Stimulated activated CD4-positive, alpha-beta T cell treated with anti-CD3 and anti-CD28 coated beads, Interleukin-4, amount 100 ng/mL, for 24 hours (primary cell): ENCODE measurements at regions not wholly inside any gene's neighbourhood (a gene's known extent, or its start where the extent isn't known, plus 50 kb on each side); places are given as distances from the start of the nearest gene placed in this dataset.
"Not testable (repeated sequence)": the region's sequence is repeated elsewhere in the genome, so short reads cannot be mapped to it uniquely, and the experiment has no call there.

ENCODE experiments used
- DNase-seq: peaks from one replicate; pipeline ENCODE4 v3.0.0-alpha.2; 2020

DNA sequence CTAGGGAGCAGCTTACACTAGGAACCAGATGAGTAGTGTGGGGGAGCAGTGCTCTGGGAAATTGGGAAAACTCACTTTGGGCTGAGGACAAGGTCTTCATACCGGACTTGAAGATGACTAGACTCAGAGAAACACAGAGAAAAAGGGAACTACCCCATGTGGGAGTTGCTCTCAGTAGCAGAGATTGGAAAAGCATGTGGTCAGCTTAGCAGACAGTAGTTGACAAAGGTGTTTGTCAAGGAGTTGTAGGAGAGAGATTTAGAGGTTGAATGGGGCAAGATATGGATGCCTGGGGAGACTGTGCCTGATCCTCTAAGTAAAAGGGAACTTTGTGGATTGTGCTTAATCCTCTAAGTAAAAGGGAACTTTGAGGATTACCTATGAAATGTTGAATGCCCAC, 194.5 kb upstream of the COX10 start:
- DNase-seq = no peak

DNA sequence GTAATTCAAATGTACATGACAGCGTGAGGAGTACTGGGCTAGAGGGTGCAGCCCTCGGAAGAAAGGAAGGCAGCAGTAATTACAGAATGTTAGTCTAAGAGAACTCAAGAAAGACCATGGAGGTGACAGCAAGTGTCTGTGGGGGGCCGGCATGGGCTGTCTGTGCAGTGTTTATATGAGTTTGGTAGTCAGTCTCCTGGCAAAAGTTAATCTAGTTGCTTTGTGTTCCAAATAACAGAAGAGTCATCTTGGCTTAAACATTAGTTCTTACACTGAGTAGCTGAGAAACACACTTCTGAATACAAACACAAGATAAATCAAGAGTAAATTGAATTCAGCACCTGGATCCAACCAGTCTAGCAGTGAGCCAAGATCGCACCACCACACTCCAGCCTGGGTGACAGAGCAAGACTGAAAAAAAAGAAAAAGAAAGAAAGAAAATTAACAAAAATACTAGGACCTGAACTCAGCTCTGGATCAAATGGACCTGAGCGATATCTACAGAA, 189.3 kb upstream of the COX10 start:
- DNase-seq = no peak

DNA sequence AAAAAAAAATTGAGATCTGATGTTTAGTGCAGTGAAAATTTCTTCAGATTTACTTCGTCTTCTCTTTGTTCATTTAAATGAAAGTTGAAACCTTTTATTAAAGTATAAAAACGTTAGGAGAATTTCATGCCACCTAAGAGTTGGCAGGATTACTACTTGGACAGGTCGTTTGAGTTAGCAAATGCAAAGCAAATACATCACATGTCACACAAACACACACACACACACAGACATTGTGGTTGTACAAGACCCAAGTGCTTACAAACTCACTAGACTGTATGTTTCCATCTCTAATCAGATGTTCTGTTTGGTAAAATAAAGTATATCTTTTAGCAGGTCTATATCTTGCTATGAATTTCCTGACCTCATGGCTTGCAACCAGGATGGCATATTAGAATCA, 185.6 kb upstream of the COX10 start:
- DNase-seq = no peak

DNA sequence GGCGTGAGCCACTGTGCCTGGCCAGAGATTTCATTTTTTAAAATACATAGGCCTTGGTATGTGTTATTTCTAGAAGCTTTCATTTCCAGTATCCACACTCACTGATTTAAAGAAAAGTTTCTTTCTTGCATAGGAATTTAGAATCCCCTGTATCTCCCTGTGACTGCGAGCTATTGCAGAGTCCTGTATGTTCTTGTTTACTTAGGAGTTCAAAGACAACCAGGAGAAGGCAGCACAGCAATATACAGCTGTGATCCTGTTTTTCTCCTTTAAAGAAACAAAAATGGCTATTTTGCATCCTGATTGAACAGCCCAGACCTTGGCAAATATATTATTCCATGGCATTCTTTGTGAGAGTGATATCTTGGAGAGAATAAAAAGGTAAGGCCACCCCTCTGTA, 185.0 kb upstream of the COX10 start:
- no peak for DNase-seq

DNA sequence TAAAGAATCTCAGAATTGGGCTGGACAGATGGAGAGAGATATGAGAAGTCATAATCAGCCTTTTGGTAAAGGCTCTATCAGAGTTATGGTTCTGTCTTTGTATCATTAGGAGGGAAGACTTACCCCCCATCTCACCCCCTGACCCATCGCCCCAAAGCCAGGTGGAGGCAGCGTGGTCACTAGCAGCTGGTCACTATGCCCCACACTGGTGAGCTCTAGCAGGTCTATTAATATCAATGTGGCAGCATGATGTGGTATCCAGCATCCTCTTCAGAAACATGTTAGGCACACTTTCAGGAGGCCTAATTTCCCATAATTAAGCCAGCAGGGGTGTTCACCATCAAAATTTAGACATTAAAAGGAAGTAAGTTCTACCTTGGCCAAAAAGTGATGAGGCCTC, 183.8 kb upstream of the COX10 start:
- no peak for DNase-seq

DNA sequence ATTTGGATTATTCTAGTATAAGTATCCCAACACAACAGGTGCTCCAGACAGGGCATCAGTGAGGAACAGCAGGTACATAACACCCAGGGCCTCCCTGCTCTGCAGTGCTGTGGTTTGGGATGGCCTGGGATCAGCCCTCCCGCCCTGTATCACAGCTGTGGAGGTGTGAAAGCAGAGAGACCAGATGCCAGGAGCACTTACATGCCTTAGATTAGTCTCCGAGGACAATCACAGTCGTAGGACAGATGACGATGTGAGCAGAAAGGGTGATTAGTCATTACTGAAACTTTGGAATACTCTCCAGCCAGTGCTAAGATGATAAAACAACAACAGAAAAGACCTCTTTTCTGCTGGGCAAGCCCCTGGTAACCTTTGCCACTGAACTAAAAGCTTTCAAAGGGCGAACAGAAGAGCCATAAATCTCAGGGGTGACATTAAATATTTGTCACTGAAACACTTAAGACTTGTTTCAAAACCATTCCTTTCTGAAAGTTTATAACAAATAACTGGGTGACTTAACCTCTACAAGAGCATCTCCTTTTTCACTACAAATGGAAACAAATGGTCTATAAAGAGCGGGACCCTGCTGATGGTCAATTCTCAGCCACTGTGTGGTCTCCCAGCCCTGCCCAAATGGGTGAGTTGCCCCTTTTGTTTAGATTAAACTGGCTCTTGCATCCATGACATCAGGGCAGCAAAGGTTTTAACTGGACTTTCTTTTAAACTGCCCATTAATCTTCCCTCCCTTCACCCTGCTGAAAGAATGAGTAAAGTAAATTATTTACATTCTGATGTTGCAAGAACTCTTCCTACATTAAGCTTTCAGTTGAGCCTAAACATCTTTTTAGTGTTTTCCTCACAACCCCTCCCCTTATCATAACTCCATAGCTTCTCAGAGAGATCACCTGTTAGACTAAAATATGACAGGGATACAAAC, 183.1 kb upstream of the COX10 start:
- DNase-seq = no peak

DNA sequence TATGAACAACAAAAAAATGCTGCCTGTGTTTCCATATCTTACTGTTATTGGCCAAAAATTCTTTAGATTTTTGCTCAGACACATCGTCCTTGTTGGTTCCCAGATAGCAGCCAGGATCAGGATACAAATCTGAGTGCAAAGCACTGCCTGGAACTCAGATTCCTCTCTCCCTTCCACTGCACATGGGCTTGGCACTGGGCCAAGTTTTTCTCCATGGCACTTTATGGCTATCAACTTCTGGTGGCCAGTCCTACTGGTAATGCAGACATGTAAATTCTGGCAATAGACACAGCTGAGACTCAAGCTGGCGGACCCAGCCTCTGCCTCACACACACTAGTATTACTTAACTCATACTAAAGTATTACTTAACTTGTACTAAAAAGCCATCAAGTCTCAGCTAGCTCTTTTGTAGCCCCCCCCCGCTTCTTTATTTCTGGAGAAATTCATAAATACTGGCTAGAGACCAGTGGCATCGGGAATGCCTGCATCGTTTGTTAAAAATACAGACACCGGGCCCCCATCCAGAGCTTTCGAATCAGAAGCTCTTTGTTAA, 181.2 kb upstream of the COX10 start:
- no peak for DNase-seq

DNA sequence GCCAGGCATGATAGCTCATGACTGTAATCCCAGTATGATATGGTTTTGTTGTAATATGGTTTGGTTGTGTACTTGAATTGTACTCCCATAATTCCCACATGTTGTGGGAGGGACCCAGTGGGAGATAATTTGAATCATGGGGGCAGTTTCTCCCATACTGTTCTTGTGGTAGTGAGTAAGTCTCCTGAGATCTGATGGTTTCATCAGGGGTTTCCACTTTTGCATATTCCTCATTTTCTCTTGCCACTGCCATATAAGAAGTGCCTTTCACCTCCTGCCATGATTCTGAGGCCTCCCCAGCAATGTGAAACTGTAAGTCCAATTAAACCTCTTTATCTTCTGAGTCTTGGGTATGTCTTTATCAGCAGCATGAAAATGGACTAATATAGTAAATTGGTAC, 160.3 kb upstream of the COX10 start:
- not testable (repeated sequence) for DNase-seq

DNA sequence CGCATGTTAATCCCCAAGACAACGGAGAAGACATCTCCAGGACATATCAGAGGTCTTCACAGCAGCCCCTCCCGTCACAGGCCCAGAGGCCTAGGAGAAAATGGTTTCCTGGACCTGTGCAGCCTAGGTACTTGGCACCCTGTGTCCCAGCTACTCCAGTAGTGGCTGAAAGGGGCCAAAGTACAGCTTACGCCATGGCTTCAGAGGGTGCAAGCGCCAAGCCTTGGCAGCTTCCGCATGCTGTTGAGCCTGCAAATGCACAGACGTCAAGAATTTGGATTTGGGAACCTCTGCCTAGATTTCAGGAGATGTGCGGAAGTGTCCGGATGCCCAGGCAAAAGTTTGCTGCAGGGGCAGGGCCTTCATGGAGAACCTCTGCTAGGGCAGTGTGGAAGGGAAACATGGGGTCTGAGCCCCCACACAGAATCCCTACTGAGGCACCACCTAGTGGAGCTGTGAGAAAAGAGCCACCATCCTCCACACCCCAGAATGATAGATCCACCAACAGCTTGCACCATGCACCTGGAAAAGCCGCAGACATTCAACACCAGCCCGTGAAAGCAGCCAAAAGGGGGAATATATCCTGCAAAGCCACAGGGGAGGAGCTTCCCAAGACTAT, 159.3 kb upstream of the COX10 start:
- DNase-seq = no peak

DNA sequence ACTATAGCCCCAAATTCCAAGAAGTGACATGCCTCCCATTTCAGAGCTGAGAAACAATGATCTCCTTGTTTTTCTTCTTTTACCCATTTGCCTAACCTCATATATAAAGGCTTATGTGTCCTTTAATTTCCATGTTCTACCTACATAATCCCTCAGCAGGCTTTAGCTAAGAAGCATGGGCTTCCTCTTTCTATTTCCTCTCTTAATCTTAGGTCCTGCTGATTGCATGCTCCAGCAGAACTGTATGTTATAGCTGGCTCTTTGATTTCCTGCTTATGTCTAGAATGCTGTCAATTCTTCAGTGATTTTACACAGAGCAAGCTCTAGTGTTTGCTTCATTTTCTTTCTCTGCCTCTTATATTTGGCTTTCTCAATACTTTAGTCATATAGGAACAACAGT, 151.7 kb upstream of the COX10 start:
- DNase-seq = no peak

DNA sequence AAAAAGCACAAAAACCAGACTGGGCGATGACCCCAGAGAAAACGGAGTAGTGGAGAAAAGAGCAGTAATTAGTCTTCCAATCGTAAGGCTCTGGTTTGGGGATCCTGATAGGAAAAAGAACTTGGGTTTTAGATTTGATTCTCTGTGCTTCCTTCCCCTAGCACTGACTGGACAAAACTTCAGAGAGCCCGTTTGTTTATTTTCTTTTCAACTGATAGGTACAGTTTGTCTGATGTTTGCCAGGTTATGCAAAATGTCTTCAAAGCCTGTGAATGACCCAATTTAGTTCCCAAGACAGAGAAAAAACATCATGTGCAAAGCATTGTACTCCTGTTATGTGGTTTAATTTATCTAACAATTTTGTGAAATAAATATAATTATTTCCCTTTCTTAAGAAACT, 151.1 kb upstream of the COX10 start:
- DNase-seq = no peak

DNA sequence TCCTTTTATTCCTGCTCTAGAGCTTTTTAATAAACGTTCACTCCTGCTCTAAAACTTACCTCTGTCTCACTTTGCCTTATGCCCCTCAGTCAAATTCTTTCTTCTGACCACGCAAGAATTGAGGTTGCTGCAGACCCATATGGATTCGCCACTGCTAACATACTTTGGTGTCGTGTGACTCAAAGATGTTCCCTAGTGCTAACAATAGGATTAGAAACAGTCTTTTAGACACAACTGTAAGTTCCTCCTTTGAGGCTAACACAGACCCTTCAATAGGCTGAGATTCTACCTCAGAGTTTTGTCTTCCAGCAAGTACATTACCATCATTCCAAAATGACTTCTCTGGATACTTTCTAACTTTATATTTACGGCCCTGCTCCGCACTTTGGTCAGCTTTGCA, 149.5 kb upstream of the COX10 start:
- no peak for DNase-seq

DNA sequence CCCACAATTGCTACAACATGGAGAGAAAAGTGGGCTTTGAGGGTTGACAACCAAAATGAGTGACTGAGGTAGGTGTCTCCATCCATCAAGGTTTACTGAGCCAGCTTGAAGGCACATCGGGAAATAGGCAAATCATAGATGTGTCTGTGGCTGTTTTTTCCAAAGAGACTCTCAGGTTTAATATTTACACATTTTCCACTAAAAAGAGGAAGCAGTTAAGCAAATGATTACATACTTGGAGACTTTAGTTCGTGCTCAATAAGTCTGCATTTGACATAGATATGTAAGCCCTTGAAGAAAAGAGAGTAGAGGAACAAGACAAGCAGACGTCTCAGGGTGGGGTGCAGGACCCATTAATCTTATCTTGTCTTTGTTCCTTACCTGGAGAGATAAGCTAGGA, 148.9 kb upstream of the COX10 start:
- DNase-seq = no peak

DNA sequence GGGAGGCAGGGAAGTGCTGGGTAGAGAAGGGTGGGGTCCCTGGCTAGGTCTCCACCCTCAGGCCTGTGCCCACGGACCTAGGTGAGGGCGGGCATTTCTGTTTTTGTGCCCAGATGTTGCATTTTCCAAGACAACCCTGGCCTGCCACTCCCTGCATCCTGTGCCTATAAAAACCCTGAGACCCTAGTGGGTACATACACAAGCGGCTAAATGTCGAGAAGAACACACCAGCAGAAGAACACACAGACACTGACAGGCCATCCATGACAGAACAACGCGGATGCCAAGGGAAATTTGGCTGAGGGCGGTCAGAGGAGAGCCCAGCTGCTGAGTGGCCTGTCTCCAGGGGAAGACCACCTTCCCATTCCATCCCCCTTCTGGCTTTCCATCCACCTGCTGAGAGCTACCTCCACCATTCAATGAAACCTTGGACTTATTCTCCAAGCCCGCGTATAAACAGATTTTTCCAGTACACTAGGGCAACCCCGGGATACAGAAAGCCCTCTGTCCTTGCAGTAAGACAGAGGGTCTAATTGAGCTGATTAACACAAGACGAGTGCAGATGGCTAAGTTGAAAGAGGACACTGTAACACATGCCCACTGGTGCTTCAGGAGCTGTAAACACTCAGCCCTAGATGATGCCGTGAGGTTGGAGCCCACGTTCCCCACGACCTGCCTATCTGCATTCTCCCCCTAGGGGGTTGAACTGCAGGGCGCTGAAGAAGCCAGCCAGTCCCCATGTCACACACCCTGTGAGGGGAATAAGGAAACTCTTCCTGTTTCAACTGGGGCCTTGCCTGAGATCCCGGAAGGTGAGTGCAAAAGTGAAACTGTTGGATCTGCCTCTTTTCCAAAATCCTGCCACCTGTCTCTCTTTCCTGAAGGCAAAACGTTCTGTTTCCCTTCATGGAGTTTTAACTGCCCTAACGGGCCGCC, 147.2 kb upstream of the COX10 start:
- DNase-seq = no peak

DNA sequence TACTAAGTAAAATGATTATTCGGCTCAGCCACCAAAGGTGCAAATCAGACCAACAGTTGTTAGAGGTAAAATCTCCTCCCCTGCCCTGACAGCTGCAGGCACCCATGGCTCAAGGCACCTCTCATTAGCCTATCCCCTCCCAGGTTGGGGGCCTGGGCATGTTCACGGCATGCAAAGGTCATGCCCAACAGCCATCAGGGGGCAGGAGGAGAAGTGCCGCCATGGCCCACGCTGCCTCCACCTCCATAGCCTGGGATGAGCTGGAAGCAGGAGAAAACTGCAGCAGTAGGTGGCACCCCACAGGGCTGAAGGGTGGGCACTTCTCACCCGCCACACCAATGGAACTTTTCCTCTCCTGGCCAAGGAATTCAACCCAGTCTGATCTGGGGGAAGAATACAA, 146.4 kb upstream of the COX10 start:
- DNase-seq = no peak

DNA sequence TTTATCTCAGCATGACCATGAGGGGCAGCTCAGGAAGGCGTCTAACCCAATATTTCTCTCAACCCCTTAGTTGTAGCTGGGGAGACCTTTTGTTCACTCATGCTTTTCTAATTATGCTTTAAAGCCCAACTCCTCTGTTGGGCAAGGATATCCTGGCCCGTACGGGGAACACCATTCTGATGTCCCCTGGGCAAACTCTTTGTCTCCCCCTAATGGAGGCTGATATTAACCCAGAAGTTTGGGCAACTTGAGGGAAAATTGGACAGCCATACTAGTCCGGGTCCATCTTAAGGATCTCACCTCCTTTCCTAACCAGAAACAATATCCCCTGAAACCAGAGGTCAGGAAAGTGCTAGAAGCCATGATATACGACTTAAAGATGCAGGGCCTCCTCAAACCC, 143.7 kb upstream of the COX10 start:
- DNase-seq = no peak

DNA sequence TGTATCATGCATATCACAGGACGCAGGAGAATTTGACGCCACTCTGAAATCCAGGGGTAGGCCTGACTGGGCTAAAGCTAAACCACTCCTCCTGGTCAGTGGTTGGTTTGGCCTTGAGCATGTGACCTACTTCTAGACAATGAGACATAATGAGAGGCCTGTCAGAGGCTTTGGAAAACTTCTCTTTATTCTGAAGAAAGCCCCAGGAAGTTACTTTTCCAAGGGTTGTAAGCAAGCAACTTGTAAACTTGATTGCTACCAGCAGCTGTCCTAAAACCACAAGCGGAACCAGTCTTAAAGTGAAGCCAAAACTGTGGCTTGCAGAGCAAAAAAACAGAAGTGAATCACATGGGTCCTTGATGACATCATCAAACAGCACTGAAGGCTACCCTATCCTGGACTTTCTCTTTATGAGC, 138.2 kb upstream of the COX10 start:
- DNase-seq = no peak

DNA sequence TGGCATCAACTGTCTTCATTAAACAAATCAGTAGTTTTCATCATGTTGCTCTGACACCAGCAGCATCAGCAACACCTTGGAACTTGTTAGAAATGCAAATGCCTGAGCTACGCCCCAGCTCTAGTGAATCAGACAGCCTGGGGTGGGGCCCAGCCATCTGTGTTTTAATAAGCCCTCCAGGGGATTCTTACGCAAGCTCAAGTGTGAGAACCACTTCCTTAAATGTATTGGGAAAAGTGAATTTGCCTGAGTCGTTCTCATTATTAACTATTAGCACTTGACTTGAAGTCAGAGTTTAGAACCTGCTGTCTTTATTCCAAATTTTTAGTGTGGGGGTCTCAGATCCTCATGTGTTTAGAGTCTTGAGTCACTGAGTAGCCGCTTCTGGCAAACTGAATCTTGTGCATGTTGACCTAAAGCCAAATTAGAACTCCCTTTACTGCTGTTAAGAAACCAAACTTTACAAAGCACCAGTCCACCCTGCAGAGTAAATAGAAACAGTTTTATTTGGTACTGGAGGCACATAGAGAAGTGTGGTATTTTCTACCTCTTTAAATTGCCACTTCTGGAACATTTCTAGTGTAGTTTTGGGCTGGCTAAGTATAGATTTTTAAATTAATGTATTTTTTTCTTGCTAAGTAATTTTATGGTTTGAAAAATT, 137.4 kb upstream of the COX10 start:
- DNase-seq = no peak

DNA sequence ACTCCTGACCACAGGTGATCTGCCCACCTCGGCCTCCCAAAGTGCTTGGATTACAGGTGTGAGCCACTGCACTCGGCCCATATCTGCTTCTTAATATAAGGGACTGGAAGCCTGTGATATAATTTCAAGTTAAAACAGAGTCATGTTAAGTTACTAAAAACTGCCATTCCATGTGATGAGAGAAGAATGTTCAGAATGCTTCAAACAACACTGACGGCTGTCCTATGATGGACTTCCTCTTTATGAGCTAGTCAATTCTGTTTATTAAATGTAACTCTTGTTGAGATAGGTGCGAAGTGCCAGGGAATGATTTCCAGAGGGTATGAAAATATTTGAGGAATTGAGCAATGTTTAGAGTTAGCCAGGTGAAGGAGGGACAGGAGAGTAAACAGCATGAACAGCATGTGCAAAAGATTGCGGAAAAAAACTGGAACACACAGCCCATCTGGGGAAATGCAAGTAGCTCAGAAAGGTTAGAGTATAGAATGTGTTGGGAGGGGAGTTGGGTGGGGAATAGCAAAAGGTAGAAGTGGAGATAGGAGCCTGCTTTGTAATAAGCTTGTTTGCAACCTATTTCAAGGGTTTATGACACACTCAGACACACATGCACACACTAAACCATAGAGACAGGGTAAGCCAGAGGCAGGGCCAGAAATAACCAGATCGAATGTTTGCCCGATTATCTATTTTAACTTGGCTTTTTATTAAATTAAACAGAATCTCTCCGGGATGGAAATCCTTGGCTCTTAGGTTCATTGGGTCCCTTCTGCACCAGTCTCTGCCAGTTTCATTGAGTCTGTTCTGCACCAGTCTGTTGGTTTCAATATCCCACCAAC, 135.6 kb upstream of the COX10 start:
- no peak for DNase-seq

DNA sequence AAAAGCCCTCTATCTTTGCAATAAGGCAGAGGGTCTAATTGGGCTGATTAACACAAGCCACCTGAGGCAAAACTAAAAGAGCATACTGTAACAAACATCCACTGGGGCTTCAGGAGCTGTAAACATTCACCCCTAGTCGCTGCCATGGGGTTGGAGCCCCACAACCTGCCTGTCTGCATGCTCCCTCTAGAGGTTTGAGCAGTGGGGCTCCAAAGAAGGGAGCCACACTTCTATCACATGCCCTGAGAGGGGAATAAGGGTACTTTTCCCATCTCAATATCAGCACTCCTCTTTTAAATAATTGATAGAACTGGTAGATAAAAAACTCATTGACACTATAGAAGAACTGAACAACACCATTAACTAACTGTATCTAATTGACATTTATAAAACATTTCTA, 130.1 kb upstream of the COX10 start:
- no peak for DNase-seq
